C4-2B (cell line): ENCODE measurements at regions not wholly inside any gene's neighbourhood (a gene's known extent, or its start where the extent isn't known, plus 50 kb on each side); places are given as distances from the start of the nearest gene placed in this dataset.

Source experiments
- H3K27ac ChIP-seq: fragments of 450-650 bp; 2 replicates; pipeline ENCODE4 v1.5.1; 2017
- ZFX ChIP-seq: fragments of 450-650 bp; IDR thresholded peaks from 2 replicates; pipeline ENCODE4 v1.6.1; 2017
- TF ChIP-seq, protein P1 (sequence below): fragments of 450-650 bp; conservative IDR thresholded peaks from 2 replicates; pipeline ENCODE4 v1.5.1; 2017; ENCODE audit warnings: mild to moderate bottlenecking

DNA sequence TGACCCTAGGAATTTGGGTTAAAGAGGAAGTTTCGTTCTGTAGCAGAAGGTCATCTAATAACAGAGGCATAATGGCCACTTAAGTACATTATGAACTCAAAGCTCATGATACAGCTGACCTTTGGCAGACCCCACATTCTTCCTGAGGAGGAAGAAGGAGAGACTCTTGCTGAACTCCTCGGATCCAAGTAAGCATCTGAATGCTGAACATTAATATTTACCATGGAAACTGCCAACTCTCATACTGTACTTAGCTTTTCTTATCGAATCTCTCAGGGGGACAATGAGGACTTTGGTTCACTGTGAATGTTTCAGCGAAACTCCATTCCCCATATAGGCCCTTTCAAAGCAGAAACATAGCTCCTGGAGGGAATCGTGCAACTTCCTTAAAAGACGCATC is 781.4 kb upstream of the GYPC start:
- TF ChIP-seq, protein P1, sequence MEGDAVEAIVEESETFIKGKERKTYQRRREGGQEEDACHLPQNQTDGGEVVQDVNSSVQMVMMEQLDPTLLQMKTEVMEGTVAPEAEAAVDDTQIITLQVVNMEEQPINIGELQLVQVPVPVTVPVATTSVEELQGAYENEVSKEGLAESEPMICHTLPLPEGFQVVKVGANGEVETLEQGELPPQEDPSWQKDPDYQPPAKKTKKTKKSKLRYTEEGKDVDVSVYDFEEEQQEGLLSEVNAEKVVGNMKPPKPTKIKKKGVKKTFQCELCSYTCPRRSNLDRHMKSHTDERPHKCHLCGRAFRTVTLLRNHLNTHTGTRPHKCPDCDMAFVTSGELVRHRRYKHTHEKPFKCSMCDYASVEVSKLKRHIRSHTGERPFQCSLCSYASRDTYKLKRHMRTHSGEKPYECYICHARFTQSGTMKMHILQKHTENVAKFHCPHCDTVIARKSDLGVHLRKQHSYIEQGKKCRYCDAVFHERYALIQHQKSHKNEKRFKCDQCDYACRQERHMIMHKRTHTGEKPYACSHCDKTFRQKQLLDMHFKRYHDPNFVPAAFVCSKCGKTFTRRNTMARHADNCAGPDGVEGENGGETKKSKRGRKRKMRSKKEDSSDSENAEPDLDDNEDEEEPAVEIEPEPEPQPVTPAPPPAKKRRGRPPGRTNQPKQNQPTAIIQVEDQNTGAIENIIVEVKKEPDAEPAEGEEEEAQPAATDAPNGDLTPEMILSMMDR: no peak
- TF ChIP-seq ZFX: no peak
- H3K27ac ChIP-seq: no peak overlapping the region

GRCh38 chr2:125885340-125885739 is 770.6 kb upstream of the GYPC start:
- TF ChIP-seq, protein P1: no peak
- TF ChIP-seq ZFX: no peak

GRCh38 chr2:125886153-125886552 is 769.8 kb upstream of the GYPC start:
- TF ChIP-seq ZFX: no peak
- TF ChIP-seq, protein P1: no peak
- no peak overlapping the region for H3K27ac ChIP-seq

More at GRCh38 chr2:125885340-125885739, 770.6 kb upstream of the GYPC start:
- H3K27ac ChIP-seq: no peak overlapping the region

DNA sequence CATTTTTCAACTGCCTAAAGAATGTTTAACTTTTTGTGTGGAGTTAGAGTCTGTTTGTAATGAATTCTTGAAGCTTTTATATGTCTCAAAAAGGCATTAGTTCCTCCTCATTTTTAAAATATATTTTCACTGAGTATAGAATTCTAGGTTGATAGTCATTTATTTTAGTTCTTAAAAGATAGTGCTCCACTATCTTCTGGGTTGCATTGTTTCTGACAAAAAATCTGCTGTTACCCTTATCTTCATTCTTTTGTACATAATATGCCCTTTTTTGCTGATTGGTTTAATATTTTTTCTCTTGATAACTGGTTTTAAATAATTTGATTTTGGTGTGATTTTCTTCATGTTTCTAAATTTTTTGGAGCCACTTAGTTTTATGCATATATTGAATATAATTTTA is 754.7 kb upstream of the GYPC start:
- TF ChIP-seq, protein P1: no peak
- no peak for TF ChIP-seq ZFX
- H3K27ac ChIP-seq: no peak overlapping the region

- no peak overlapping the region for H3K27ac ChIP-seq
- TF ChIP-seq, protein P1: no peak
Observed at GRCh38 chr2:125925891-125926546, 729.9 kb upstream of the GYPC start.

GRCh38 chr2:125935559-125935958 is 720.4 kb upstream of the GYPC start:
- TF ChIP-seq, protein P1: no peak
- no peak for TF ChIP-seq ZFX
- H3K27ac ChIP-seq: no peak overlapping the region

- TF ChIP-seq ZFX: no peak
- TF ChIP-seq, protein P1: no peak
- no peak overlapping the region for H3K27ac ChIP-seq
Observed at GRCh38 chr2:125942585-125943424, 713.2 kb upstream of the GYPC start.
